H9 (cell line): ENCODE measurements at regions not wholly inside any gene's neighbourhood (a gene's known extent, or its start where the extent isn't known, plus 50 kb on each side); places are given as distances from the start of the nearest gene placed in this dataset.

Experiments used
- DNase-seq: peaks from one replicate; pipeline ENCODE4 v3.0.0-alpha.2; 2017
- H2AFZ ChIP-seq: one replicate; pipeline ENCODE4 v1.6.1; 2013; ENCODE audit warnings: mild to moderate bottlenecking, low read length, control low read depth, moderate library complexity
- H2AK5ac ChIP-seq: 2 replicates; pipeline ENCODE4 v1.6.1; 2013; ENCODE audit warnings: low read length, control low read depth, mixed read lengths; ENCODE audit not compliant: insufficient read length
- H2BK120ac ChIP-seq: one replicate; pipeline ENCODE4 v1.6.1; 2013; ENCODE audit warnings: low read depth, mild to moderate bottlenecking, low read length, control low read depth, inconsistent platforms; ENCODE audit not compliant: poor library complexity, severe bottlenecking
- H2BK12ac ChIP-seq: 2 replicates; pipeline ENCODE4 v1.6.1; 2013; ENCODE audit warnings: low read length, control low read depth, mixed read lengths, low read depth; ENCODE audit not compliant: insufficient read length
- H2BK15ac ChIP-seq: 2 replicates; pipeline ENCODE4 v1.6.1; 2013; ENCODE audit warnings: low read depth, low read length, control low read depth
- H2BK20ac ChIP-seq: one replicate; pipeline ENCODE4 v1.6.1; 2013; ENCODE audit warnings: low read depth, mild to moderate bottlenecking, low read length, control low read depth, inconsistent platforms; ENCODE audit not compliant: poor library complexity, severe bottlenecking
- H2BK5ac ChIP-seq: 2 replicates; pipeline ENCODE4 v1.6.1; 2013; ENCODE audit warnings: low read length, control low read depth, mixed read lengths; ENCODE audit not compliant: insufficient read length
- H3K14ac ChIP-seq: 2 replicates; pipeline ENCODE4 v1.6.1; 2013; ENCODE audit warnings: low read length, control low read depth; ENCODE audit not compliant: insufficient read depth
- H3K18ac ChIP-seq: 2 replicates; pipeline ENCODE4 v1.6.1; 2013; ENCODE audit warnings: low read depth, mild to moderate bottlenecking, mixed read lengths, low read length, control low read depth; ENCODE audit not compliant: insufficient read length
- H3K23ac ChIP-seq: 2 replicates; pipeline ENCODE4 v1.6.1; 2013; ENCODE audit warnings: low read length, control low read depth, mixed read lengths, low read depth; ENCODE audit not compliant: insufficient read length
- H3K23me2 ChIP-seq: 2 replicates; pipeline ENCODE4 v1.6.1; 2013; ENCODE audit warnings: low read depth, mild to moderate bottlenecking, mixed read lengths, low read length, control low read depth; ENCODE audit not compliant: insufficient read length, poor library complexity, severe bottlenecking
- H3K27ac ChIP-seq: 2 replicates; pipeline ENCODE4 v1.5.1; 2013; ENCODE audit warnings: low read length, control low read depth, mixed read lengths, low read depth; ENCODE audit not compliant: insufficient read length
- H3K27me3 ChIP-seq: 2 replicates; pipeline ENCODE4 v1.6.1; 2013; ENCODE audit warnings: low read length, control low read depth, inconsistent platforms; ENCODE audit not compliant: insufficient read depth
- H3K4ac ChIP-seq: 2 replicates; pipeline ENCODE4 v1.6.1; 2013; ENCODE audit warnings: low read depth, mild to moderate bottlenecking, control low read depth, inconsistent platforms, low read length, moderate library complexity
- H3K4me1 ChIP-seq: 2 replicates; pipeline ENCODE4 v1.6.1; 2013; ENCODE audit warnings: low read length, control low read depth, inconsistent platforms; ENCODE audit not compliant: insufficient read depth
- H3K4me2 ChIP-seq: 2 replicates; pipeline ENCODE4 v1.6.1; 2013; ENCODE audit warnings: low read length, control low read depth, mixed read lengths; ENCODE audit not compliant: insufficient read length, insufficient read depth
- H3K56ac ChIP-seq: 2 replicates; pipeline ENCODE4 v1.6.1; 2013; ENCODE audit warnings: low read depth, mild to moderate bottlenecking, mixed read lengths, low read length, control low read depth; ENCODE audit not compliant: insufficient read length
- H3K79me1 ChIP-seq: 2 replicates; pipeline ENCODE4 v1.6.1; 2013; ENCODE audit warnings: low read depth, mild to moderate bottlenecking, moderate library complexity, low read length, control low read depth, inconsistent platforms; ENCODE audit not compliant: insufficient read depth, poor library complexity, severe bottlenecking
- H3K79me2 ChIP-seq: 2 replicates; pipeline ENCODE4 v1.6.1; 2013; ENCODE audit warnings: low read length, control low read depth, inconsistent platforms; ENCODE audit not compliant: insufficient read depth
- H3K9ac ChIP-seq: 2 replicates; pipeline ENCODE4 v1.6.1; 2013; ENCODE audit warnings: low read length, control low read depth, mixed read lengths; ENCODE audit not compliant: insufficient read length; ENCODE audit errors: extremely low read depth
- H3K9me3 ChIP-seq: one replicate; pipeline ENCODE4 v1.6.1; 2013; ENCODE audit warnings: low read depth, low read length, inconsistent platforms; ENCODE audit not compliant: control insufficient read depth
- H3T11ph ChIP-seq: one replicate; pipeline ENCODE4 v1.6.1; 2013; ENCODE audit warnings: mild to moderate bottlenecking, low read length, control low read depth, inconsistent platforms
- H4K20me1 ChIP-seq: one replicate; pipeline ENCODE4 v1.6.1; 2013; ENCODE audit not compliant: control insufficient read depth, insufficient read length, insufficient read depth
- H4K5ac ChIP-seq: 2 replicates; pipeline ENCODE4 v1.6.1; 2013; ENCODE audit warnings: low read depth, mild to moderate bottlenecking, mixed read lengths, low read length, control low read depth; ENCODE audit not compliant: insufficient read length
- H4K8ac ChIP-seq: replicated peaks from 2 replicates; pipeline ENCODE4 v1.6.1; 2013; ENCODE audit warnings: low read length, control low read depth, mixed read lengths, low read depth; ENCODE audit not compliant: insufficient read length
- H4K91ac ChIP-seq: 2 replicates; pipeline ENCODE4 v1.6.1; 2013; ENCODE audit warnings: low read depth, mild to moderate bottlenecking, moderate library complexity, mixed read lengths, low read length, control low read depth; ENCODE audit not compliant: insufficient read length
- H3K27ac Mint-ChIP-seq, 3 experiments: 2 replicates in 2 of 3; 3 replicates in 1 of 3; pipeline ENCODE4 v1.8.0; 2020 to 2021; ENCODE audit warnings: mixed read lengths in 3 of 3, mild to moderate bottlenecking in 1 of 3, moderate library complexity in 1 of 3
- H3K27me3 Mint-ChIP-seq: 2 replicates; pipeline ENCODE4 v1.8.0; 2021; ENCODE audit warnings: low read depth, mild to moderate bottlenecking, moderate library complexity, mixed read lengths
- H3K36me3 Mint-ChIP-seq, 3 experiments: 2 replicates in 2 of 3; 3 replicates in 1 of 3; pipeline ENCODE4 v1.8.0; 2020 to 2021; ENCODE audit warnings: low read depth in 3 of 3, mixed read lengths in 3 of 3; ENCODE audit not compliant: insufficient read depth in 1 of 3
- H3K4me1 Mint-ChIP-seq, 2 experiments: 2 replicates each; pipeline ENCODE4 v1.8.0; 2020; ENCODE audit warnings: mixed read lengths in 2 of 2
- H3K4me3 Mint-ChIP-seq, 2 experiments: 2 replicates in 1 of 2; 3 replicates in 1 of 2; pipeline ENCODE4 v1.8.0; 2020 to 2021; ENCODE audit warnings: mild to moderate bottlenecking in 2 of 2, mixed read lengths in 2 of 2, moderate library complexity in 1 of 2
- H3K9me3 Mint-ChIP-seq, 2 experiments: 2 replicates in 1 of 2; 3 replicates in 1 of 2; pipeline ENCODE4 v1.8.0; 2020; ENCODE audit warnings: mild to moderate bottlenecking in 2 of 2, mixed read lengths in 2 of 2, moderate library complexity in 1 of 2
- CTCF ChIP-seq: fragments of 200-600 bp; sonication (generic); conservative IDR thresholded peaks from 3 replicates; pipeline ENCODE4 v1.8.0; 2021; ENCODE audit warnings: antibody characterized with exemption, mild to moderate bottlenecking
- WGBS: extraction: QIAGEN DNeasy Blood & Tissue Kit; methylation state at CpG from one replicate; pipeline ENCODE4 v1.1.7; 2013; ENCODE audit warnings: missing lambda C conversion rate, low lambda C conversion rate, mixed read lengths; ENCODE audit not compliant: insufficient read length; ENCODE audit errors: extremely low coverage; 5-methylcytosine and 5-hydroxymethylcytosine counted together

GRCh38 chr10:61130366-61130765 is 186.4 kb upstream of the RHOBTB1 start:
- Mint-ChIP-seq H3K27me3 (no peaks in the 10 kb centered on the region), H3K27ac (no peak overlapping the region), H3K36me3 (peaks cover 0 to 6% (median 0%) of the 10 kb centered on the region in 3 experiments; a peak in 2 of 7 replicates), H3K4me1 (peaks cover 4 to 7% of the 10 kb centered on the region in 2 experiments), H3K9me3 (peaks cover 0 to 12% of the 10 kb centered on the region in 2 experiments; a peak in 3 of 5 replicates), H3K4me3 (no peak overlapping the region)
- Histone ChIP-seq H3K79me1 (no peaks in the 10 kb centered on the region), H3K4me2 (no peak overlapping the region), H2AFZ (no peak overlapping the region), H4K20me1 (no peaks in the 10 kb centered on the region), H4K91ac (no peak overlapping the region), H3K23ac (no peak overlapping the region), H4K5ac (no peak overlapping the region), H3K27me3 (no peaks in the 10 kb centered on the region), H2BK120ac (no peak overlapping the region), H3K18ac (no peak overlapping the region), H3K14ac (no peak overlapping the region), H3K9me3 (peaks cover 5% of the 10 kb centered on the region), H2AK5ac (no peak overlapping the region), H3K27ac (no peak overlapping the region), H2BK15ac (no peak overlapping the region), H2BK20ac (no peak overlapping the region), H3K56ac (no peak overlapping the region), H2BK5ac (no peak overlapping the region), H3K79me2 (no peaks in the 10 kb centered on the region), H3T11ph (no peak overlapping the region), H3K9ac (no peak overlapping the region), H3K4ac (no peak overlapping the region), H2BK12ac (no peak overlapping the region), H3K23me2 (no peaks in the 10 kb centered on the region), H3K4me1 (no peaks in the 10 kb centered on the region), H4K8ac (no peak overlapping the region)
- WGBS: no CpG with 5 or more reads among the region's 1 CpG
- no peak for DNase-seq
- no peak for TF ChIP-seq CTCF
